SK-N-MC (cell line): ENCODE measurements at regions not wholly inside any gene's neighbourhood (a gene's known extent, or its start where the extent isn't known, plus 50 kb on each side); places are given as distances from the start of the nearest gene placed in this dataset.

Experiments
- EZH2 ChIP-seq: fragments of 200-600 bp; sonication (generic); IDR thresholded peaks from one replicate; pipeline ENCODE4 v1.6.1; 2017; ENCODE audit warnings: antibody characterized with exemption
- POLR2AphosphoS5 ChIP-seq: IDR thresholded peaks from 2 replicates; pipeline ENCODE4 v1.6.1; 2012; ENCODE audit warnings: mild to moderate bottlenecking, low read depth, low read length, borderline replicate concordance

DNA sequence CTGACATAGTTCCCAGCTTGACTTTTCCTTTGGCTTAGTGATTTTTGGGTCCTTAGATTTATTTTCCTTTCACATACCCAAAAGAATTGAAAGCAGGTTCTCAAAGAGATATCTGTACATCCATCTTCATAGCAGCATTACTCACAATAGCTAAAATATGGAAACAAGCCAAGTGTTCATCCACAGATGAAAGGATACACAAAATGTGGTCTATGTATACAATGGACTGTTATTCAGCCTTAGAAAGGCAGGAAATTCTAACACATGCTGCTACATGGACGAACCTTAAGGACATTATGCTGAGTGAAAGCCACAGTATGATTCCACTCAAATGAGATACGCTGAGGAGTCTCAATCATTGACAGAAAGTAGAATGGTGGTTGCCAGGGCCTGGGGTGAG is 171.8 kb downstream of the IGLL1 start:
- no peak for TF ChIP-seq EZH2
- TF ChIP-seq POLR2AphosphoS5, result no peak
